ENCODE measurements at regions not wholly inside any gene's neighbourhood (a gene's known extent, or its start where the extent isn't known, plus 50 kb on each side); places are given as distances from the start of the nearest gene placed in this dataset.

- H2BK5ac ChIP-seq (ENCODE audit: low read depth, low read length, poor library complexity, severe bottlenecking): no peak overlapping the region
- H4K91ac ChIP-seq (ENCODE audit: insufficient read depth, low read depth, low read length): no peak overlapping the region
- H3K14ac ChIP-seq (replicated peaks; ENCODE audit: low read depth, low read length): no peak overlapping the region
- H3K4me3 ChIP-seq (ENCODE audit: insufficient read depth, low read depth, low read length): no peak overlapping the region
- no peaks in the 10 kb centered on the region for H3K27me3 ChIP-seq (ENCODE audit: control insufficient read depth, insufficient read depth, low read length)
- H3K23ac ChIP-seq (ENCODE audit: low read depth, low read length): no peak overlapping the region
- dilution Hi-C loops (cut with HindIII; ENCODE audit: low sequenced_read_pairs, unreplicated experiment): no loop called here
- H2AK5ac ChIP-seq (ENCODE audit: low read depth, low read length): no peak overlapping the region
- no peak overlapping the region for H3K4ac ChIP-seq (ENCODE audit: low read depth, low read length)
- no peak overlapping the region for H4K8ac ChIP-seq (ENCODE audit: low read depth in 2 of 2, low read length in 2 of 2)
- H3K4me1 ChIP-seq (ENCODE audit: control insufficient read depth, insufficient read depth, low read length): no peaks in the 10 kb centered on the region
- ChIA-PET POLR2A (ENCODE audit: unreplicated experiment) (no interaction called here), CTCF (no interaction called here)
- H3K36me3 ChIP-seq (ENCODE audit: control insufficient read depth, insufficient read depth, low read length): no peaks in the 10 kb centered on the region
- BruUV-seq (replicated peaks): no TSS peak
- H2BK120ac ChIP-seq (ENCODE audit: low read depth, low read length): no peak overlapping the region
- TF ChIP-seq MAFK (IDR thresholded peaks at IDR 0.05; ENCODE audit: low read depth, low read length): no peak
- TF ChIP-seq MAZ (IDR thresholded peaks at IDR 0.05; ENCODE audit: borderline replicate concordance, low read depth, low read length): no peak
- in situ Hi-C loops (cut with MboI; ENCODE audit: low sequenced_read_pairs): no loop called here
- no peak overlapping the region for H2BK20ac ChIP-seq (ENCODE audit: low read depth, low read length)
- intact Hi-C loops (cut with micrococcal nuclease): no loop called here
- ATAC-seq (ENCODE audit: low read depth): no peak
- no peak overlapping the region for H3K9ac ChIP-seq (ENCODE audit: low read depth, low read length)
- WGBS, 2 experiments (ENCODE audit: extremely low coverage in 2 of 2, insufficient read length in 1 of 2): no CpG with 5 or more reads among the region's 3 CpGs
- H3K79me1 ChIP-seq (ENCODE audit: low read depth in 1 of 2, low read length in 2 of 2): no peaks in the 10 kb centered on the region
- H3K18ac ChIP-seq (ENCODE audit: low read depth, low read length): no peak overlapping the region
- no peak overlapping the region for H3K56ac ChIP-seq (ENCODE audit: extremely low read depth, insufficient read depth, low read length)
- H3K27ac ChIP-seq (ENCODE audit: insufficient read depth, low read length): no peak overlapping the region
- no peak overlapping the region for H2BK15ac ChIP-seq (ENCODE audit: low read depth, low read length)
- no peak overlapping the region for H2AK9ac ChIP-seq (replicated peaks; ENCODE audit: low read depth, low read length, poor library complexity)
- no peak overlapping the region for H2AFZ ChIP-seq (replicated peaks; ENCODE audit: low read length, poor library complexity)
- no peaks in the 10 kb centered on the region for H3K9me1 ChIP-seq (ENCODE audit: insufficient read depth, low read length)
- no peak overlapping the region for H4K5ac ChIP-seq (ENCODE audit: low read depth, low read length)
- H4K20me1 ChIP-seq (ENCODE audit: insufficient read depth, low read length): no peaks in the 10 kb centered on the region
- H3K9me3 ChIP-seq (ENCODE audit: control insufficient read depth, insufficient read depth, low read length): no peaks in the 10 kb centered on the region; the same call in 1 of the 2 replicates
- no peak overlapping the region for H3K4me2 ChIP-seq (ENCODE audit: low read depth, low read length)
- DNase-seq: no peak
Measured at GRCh38 chr1:239619190-239619589, 232.8 kb downstream of the CHRM3 start.

Measured in IMR-90 (cell line).